ENCODE measurements at regions not wholly inside any gene's neighbourhood (a gene's known extent, or its start where the extent isn't known, plus 50 kb on each side); places are given as distances from the start of the nearest gene placed in this dataset.
A peak's percentile ranks its signal among the peaks of the same experiment; 100 is the strongest.

DNA sequence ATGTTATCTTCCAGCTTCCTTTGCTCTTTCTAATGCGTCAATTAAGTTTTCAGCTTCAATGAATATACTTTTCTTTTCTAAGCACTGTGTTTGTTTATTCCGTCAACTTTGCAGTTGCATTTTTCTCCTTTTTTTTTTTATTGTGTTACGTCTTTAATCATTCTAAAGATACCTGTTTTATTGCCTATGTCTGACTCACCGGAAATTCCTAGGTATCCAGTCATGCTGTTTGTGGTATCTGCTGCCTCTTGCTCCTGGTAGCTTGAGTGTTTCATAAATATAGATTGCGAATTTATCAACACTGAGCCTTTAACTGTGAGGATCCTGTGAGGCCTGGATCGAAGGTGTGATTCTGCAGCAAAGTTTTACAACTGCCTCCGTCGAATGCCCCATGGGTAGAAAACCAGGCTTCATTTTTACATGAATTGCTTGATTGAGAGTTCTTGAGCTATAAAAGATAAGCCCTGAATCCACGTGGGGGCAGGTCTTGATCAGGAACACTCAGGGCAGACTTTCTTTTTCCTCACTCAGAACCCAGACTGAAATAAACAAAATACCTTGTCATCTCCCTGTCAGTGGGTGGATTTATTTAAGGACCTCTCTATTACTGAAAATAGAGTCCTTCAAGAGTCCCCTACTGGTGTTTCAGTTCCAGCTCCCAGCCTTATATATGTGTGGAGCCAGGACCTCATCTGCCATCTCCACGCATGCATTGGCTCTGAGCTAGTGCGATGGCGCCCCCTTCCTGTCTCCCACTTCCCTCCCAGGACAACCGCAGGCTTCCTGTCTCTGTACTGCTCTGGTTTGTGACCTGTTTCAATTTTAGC is 60.1 kb upstream of the LRRC1 start:
- Histone ChIP-seq H3K4me2 (ENCODE audit: insufficient read depth, low read length) (peak overlapping the region; percentile 7), H3K79me2 (ENCODE audit: insufficient read depth, low read length) (no peaks in the 10 kb centered on the region), H3K27me3 (ENCODE audit: insufficient read depth, low read length) (peaks cover 2% of the 10 kb centered on the region), H3K9me3 (ENCODE audit: low read depth, low read length) (no peaks in the 10 kb centered on the region), H3K4me1 (ENCODE audit: insufficient read depth, low read length) (peaks cover 6% of the 10 kb centered on the region), H3K36me3 (ENCODE audit: insufficient read depth, low read length) (no peaks in the 10 kb centered on the region), H2AFZ (ENCODE audit: low read length) (no peak overlapping the region), H3K4me3 (ENCODE audit: insufficient read depth, low read length) (no peak overlapping the region), H3K27ac (ENCODE audit: low read depth, low read length) (no peak overlapping the region), H4K20me1 (ENCODE audit: insufficient read depth, low read length) (no peaks in the 10 kb centered on the region)
- peak; percentile 72 for DNase-seq (ENCODE audit: insufficient read length, low spot score, missing footprints)
- TF ChIP-seq CTCF (IDR thresholded peaks at IDR 0.05; ENCODE audit: extremely low read depth, low read depth, low read length), result peak; percentile 26

- H3K27ac ChIP-seq (ENCODE audit: low read depth, low read length), result no peak overlapping the region
- peaks cover 6% of the 10 kb centered on the region for H3K4me1 ChIP-seq (ENCODE audit: insufficient read depth, low read length)
- no peaks in the 10 kb centered on the region for H3K79me2 ChIP-seq (ENCODE audit: insufficient read depth, low read length)
- H2AFZ ChIP-seq (ENCODE audit: low read length), result peak overlapping the region; percentile 28
- no peak overlapping the region for H3K4me3 ChIP-seq (ENCODE audit: insufficient read depth, low read length)
- no peak for TF ChIP-seq CTCF (IDR thresholded peaks at IDR 0.05; ENCODE audit: extremely low read depth, low read depth, low read length)
- H3K36me3 ChIP-seq (ENCODE audit: insufficient read depth, low read length), result no peaks in the 10 kb centered on the region
- H4K20me1 ChIP-seq (ENCODE audit: insufficient read depth, low read length), result no peaks in the 10 kb centered on the region
- H3K4me2 ChIP-seq (ENCODE audit: insufficient read depth, low read length), result no peak overlapping the region
- peaks cover 2% of the 10 kb centered on the region for H3K27me3 ChIP-seq (ENCODE audit: insufficient read depth, low read length)
- DNase-seq (ENCODE audit: insufficient read length, low spot score, missing footprints), result no peak
- no peaks in the 10 kb centered on the region for H3K9me3 ChIP-seq (ENCODE audit: low read depth, low read length)
Measured at GRCh38 chr6:53731866-53732636, 62.8 kb upstream of the LRRC1 start.

DNA sequence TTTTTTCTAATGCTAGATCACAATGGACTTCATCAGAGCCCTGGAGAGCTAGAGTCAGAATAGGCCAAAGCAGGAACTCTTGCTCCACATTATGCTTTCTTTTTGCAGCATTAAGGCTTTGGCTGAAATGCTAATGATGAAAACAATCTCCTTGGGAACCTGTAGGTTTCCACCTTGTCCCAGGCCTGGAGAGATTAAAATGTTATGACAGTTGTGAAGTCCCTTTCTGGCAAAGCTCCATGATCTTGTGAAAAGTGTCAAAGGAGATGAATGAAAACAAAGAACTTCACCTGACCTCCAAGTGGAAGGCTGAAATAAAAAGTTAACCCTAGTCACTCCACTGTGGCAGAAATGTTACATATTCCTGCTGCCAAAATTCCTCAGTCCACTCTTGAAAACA is 64.0 kb upstream of the LRRC1 start:
- H3K27me3 ChIP-seq (ENCODE audit: insufficient read depth, low read length), result peaks cover 2% of the 10 kb centered on the region
- H4K20me1 ChIP-seq (ENCODE audit: insufficient read depth, low read length), result no peaks in the 10 kb centered on the region
- H3K4me2 ChIP-seq (ENCODE audit: insufficient read depth, low read length), result no peak overlapping the region
- H3K4me1 ChIP-seq (ENCODE audit: insufficient read depth, low read length), result peaks cover 6% of the 10 kb centered on the region
- no peak overlapping the region for H3K27ac ChIP-seq (ENCODE audit: low read depth, low read length)
- H3K36me3 ChIP-seq (ENCODE audit: insufficient read depth, low read length), result no peaks in the 10 kb centered on the region
- TF ChIP-seq CTCF (IDR thresholded peaks at IDR 0.05; ENCODE audit: extremely low read depth, low read depth, low read length), result no peak
- no peak overlapping the region for H3K4me3 ChIP-seq (ENCODE audit: insufficient read depth, low read length)
- H3K79me2 ChIP-seq (ENCODE audit: insufficient read depth, low read length), result no peaks in the 10 kb centered on the region
- no peak overlapping the region for H2AFZ ChIP-seq (ENCODE audit: low read length)
- no peak for DNase-seq (ENCODE audit: insufficient read length, low spot score, missing footprints)
- no peaks in the 10 kb centered on the region for H3K9me3 ChIP-seq (ENCODE audit: low read depth, low read length)
